HEK293T (cell line): ENCODE measurements at regions not wholly inside any gene's neighbourhood (a gene's known extent, or its start where the extent isn't known, plus 50 kb on each side); places are given as distances from the start of the nearest gene placed in this dataset.

Experiments used
- CTCF ChIA-PET: fragments of 350-600 bp; formaldehyde crosslinking; extraction: SDS; loops from one replicate; lab custom pipeline; 2021; ENCODE audit warnings: antibody characterized with exemption, inconsistent platforms; lab: Yijun Ruan, JAX
- POLR2A ChIA-PET: fragments of 350-600 bp; formaldehyde crosslinking; extraction: SDS; loops from one replicate; lab custom pipeline; 2020; ENCODE audit warnings: antibody characterized with exemption, inconsistent platforms; lab: Yijun Ruan, JAX
- DNase-seq: peaks from one replicate; pipeline ENCODE4 v3.0.0; 2012; ENCODE audit warnings: mixed read lengths; ENCODE audit errors: extremely low spot score
- ARNT ChIP-seq: fragments of 450-650 bp; IDR thresholded peaks from 2 replicates; pipeline ENCODE4 v1.6.1; 2017; ENCODE audit warnings: mild to moderate bottlenecking
- BHLHE40 ChIP-seq: fragments of 450-650 bp; IDR thresholded peaks from 2 replicates; pipeline ENCODE4 v1.6.1; 2016; ENCODE audit warnings: mild to moderate bottlenecking, moderate library complexity, borderline replicate concordance
- CTBP1 ChIP-seq: fragments of 450-650 bp; IDR thresholded peaks from 2 replicates; pipeline ENCODE4 v1.6.1; 2016; ENCODE audit warnings: borderline replicate concordance
- ELF4 ChIP-seq: fragments of 450-650 bp; IDR thresholded peaks from 2 replicates; pipeline ENCODE4 v1.6.1; 2017; ENCODE audit warnings: antibody characterized with exemption
- FOXA1 ChIP-seq: fragments of 450-650 bp; IDR thresholded peaks from 2 replicates; pipeline ENCODE4 v1.6.1; 2016; ENCODE audit warnings: mild to moderate bottlenecking
- FOXK2 ChIP-seq: fragments of 450-650 bp; IDR thresholded peaks from 2 replicates; pipeline ENCODE4 v1.6.1; 2016; ENCODE audit warnings: mild to moderate bottlenecking
- FOXM1 ChIP-seq: fragments of 450-650 bp; IDR thresholded peaks from 2 replicates; pipeline ENCODE4 v1.6.1; 2017; ENCODE audit warnings: mild to moderate bottlenecking, borderline replicate concordance
- HDGF ChIP-seq: fragments of 450-650 bp; IDR thresholded peaks from 2 replicates; pipeline ENCODE4 v1.6.1; 2017; ENCODE audit warnings: antibody characterized with exemption, borderline replicate concordance
- L3MBTL2 ChIP-seq: fragments of 450-650 bp; conservative IDR thresholded peaks from 2 replicates; pipeline ENCODE4 v1.6.1; 2016; ENCODE audit warnings: mild to moderate bottlenecking
- LEF1 ChIP-seq: fragments of 450-650 bp; IDR thresholded peaks from 2 replicates; pipeline ENCODE4 v1.6.1; 2017; ENCODE audit warnings: mild to moderate bottlenecking, borderline replicate concordance
- NFRKB ChIP-seq: fragments of 450-650 bp; IDR thresholded peaks from 2 replicates; pipeline ENCODE4 v1.6.1; 2016; ENCODE audit warnings: mild to moderate bottlenecking, moderate library complexity
- PKNOX1 ChIP-seq: fragments of 450-650 bp; IDR thresholded peaks from 2 replicates; pipeline ENCODE4 v1.6.1; 2016
- SP1 ChIP-seq: fragments of 450-650 bp; IDR thresholded peaks from 2 replicates; pipeline ENCODE4 v1.6.1; 2017
- SUZ12 ChIP-seq: fragments of 450-650 bp; IDR thresholded peaks from 2 replicates; pipeline ENCODE4 v1.6.1; 2016; ENCODE audit warnings: mild to moderate bottlenecking
- TARDBP ChIP-seq: fragments of 450-650 bp; IDR thresholded peaks from 2 replicates; pipeline ENCODE4 v1.6.1; 2016
- ZNF384 ChIP-seq: fragments of 450-650 bp; IDR thresholded peaks from 2 replicates; pipeline ENCODE4 v1.6.1; 2016

DNA sequence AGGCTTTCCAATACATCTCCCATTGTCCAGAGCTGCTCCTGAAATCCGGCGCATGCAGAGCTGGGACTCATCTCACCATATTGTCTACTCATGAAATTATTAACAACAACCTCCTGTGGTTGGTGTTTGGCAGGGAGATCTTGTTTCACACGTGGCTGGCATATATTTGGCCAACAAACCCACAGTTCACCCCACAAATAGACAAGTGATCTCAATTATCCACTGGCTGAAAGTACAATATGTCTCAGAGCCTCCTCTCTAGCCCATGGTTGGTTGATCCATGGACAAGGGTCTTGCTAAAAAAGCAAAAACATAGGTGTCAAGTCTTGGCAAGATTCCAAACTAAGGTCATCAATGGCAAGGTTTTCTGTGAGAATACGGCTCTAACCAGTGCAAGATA, 386.9 kb downstream of the ETS1 start:
- CTCF ChIA-PET: no interaction called here

DNA sequence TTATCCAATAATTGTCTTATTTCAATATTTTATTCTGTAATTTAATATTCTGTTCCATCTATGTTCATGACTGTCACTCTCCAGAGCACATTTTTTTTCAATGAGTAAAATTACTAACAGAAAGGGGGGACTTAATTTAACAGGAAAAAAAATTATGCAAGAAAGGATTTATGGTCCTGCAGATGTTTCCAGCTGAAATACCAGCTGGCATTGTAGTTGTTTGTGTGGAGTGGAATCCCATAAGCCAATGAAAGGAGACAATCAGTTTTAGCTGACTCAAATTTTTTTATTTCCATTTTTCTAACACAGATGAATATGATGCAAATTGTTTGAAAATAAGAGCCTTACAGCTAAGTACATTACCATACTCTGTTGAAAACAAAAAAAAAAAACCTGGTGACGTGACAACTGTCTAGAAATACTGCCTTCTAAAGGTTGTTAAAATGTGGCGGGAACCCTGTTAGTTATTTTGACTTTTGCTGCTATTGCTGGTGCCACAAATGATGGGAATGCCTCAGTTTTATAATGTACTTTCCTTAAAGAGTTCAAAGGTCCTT, 389.1 kb downstream of the ETS1 start:
- TF ChIP-seq FOXK2 (no peak), BHLHE40 (no peak), LEF1 (no peak)
- ChIA-PET POLR2A (no interaction called here), CTCF (no interaction called here)
- no peak for DNase-seq

More for the DNA sequence above, 386.9 kb downstream of the ETS1 start:
- no peak for DNase-seq
- POLR2A ChIA-PET: no interaction called here
- TF ChIP-seq CTBP1: no peak
- TF ChIP-seq NFRKB: no peak
- no peak for TF ChIP-seq FOXM1
- TF ChIP-seq FOXA1: no peak
- TF ChIP-seq HDGF: no peak
- no peak for TF ChIP-seq SP1
- TF ChIP-seq ZNF384: no peak

- no peak for TF ChIP-seq FOXM1
- TF ChIP-seq NFRKB: no peak
- no peak for TF ChIP-seq ARNT
- TF ChIP-seq FOXK2: no peak
- TF ChIP-seq CTBP1: no peak
- no peak for TF ChIP-seq ELF4
- TF ChIP-seq SP1: no peak
- no peak for TF ChIP-seq ZNF384
- no peak for TF ChIP-seq HDGF
- TF ChIP-seq L3MBTL2: no peak
- no peak for TF ChIP-seq TARDBP
- TF ChIP-seq LEF1: no peak
- no peak for TF ChIP-seq BHLHE40
- no peak for TF ChIP-seq FOXA1
- no peak for TF ChIP-seq SUZ12
- TF ChIP-seq PKNOX1: no peak
- CTCF ChIA-PET: no interaction called here
- DNase-seq: no peak
- POLR2A ChIA-PET: no interaction called here
Observed at GRCh38 chr11:128196235-128196634, 391.1 kb downstream of the ETS1 start.

- DNase-seq: no peak
- ChIA-PET CTCF (no interaction called here), POLR2A (no interaction called here)
- TF ChIP-seq HDGF (no peak), NFRKB (no peak)
Observed at GRCh38 chr11:128195756-128196155, 391.6 kb downstream of the ETS1 start.

DNA sequence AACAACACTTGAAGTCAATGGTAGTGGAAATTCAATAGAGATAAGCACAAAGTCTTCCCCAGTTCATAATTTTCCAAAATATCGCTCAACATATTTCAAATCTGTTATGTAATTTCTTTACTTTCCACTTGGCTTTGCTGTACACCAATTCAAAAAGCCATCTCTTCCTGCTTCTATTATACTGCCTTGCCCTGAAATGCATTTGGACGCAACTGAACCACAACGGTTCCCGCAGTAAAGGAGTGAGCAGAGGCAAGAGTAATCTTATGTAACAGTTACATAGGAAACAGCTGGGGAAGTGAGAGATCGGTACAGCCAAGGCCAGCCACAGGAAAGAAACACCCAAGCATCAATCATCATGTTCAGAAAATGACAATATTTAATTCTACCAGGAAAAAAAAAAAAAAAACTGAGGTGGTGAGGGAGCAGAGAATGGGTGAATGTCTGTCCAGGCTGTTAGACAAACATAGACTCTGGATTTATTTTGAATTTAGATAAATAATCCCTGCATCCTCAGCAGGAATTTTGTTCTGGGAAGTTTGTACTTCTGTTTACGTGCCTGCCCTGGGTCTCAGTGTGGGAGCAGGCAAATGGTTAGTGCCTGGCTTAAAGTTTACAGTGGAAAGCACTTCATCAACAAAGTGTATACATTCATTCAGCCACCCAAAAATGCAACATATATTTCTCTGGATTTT, 392.2 kb downstream of the ETS1 start:
- TF ChIP-seq ELF4 (no peak), NFRKB (no peak), SUZ12 (no peak), FOXM1 (no peak), FOXA1 (no peak), LEF1 (no peak), ZNF384 (no peak), CTBP1 (no peak), FOXK2 (no peak), TARDBP (no peak), HDGF (no peak), SP1 (no peak), BHLHE40 (no peak)

GRCh38 chr11:128194216-128194615, 393.1 kb downstream of the ETS1 start:
- TF ChIP-seq ARNT (no peak), SP1 (no peak), PKNOX1 (no peak), ZNF384 (no peak), FOXK2 (no peak), LEF1 (no peak), L3MBTL2 (no peak), NFRKB (no peak), CTBP1 (no peak), TARDBP (no peak), FOXA1 (no peak), BHLHE40 (no peak), HDGF (no peak), SUZ12 (no peak), FOXM1 (no peak), ELF4 (no peak)
- ChIA-PET POLR2A (no interaction called here), CTCF (no interaction called here)
- no peak for DNase-seq

More for the DNA sequence above, 392.2 kb downstream of the ETS1 start:
- ChIA-PET POLR2A (no interaction called here), CTCF (no interaction called here)
- no peak for DNase-seq

GRCh38 chr11:128193615-128194014, 393.7 kb downstream of the ETS1 start:
- POLR2A ChIA-PET: no interaction called here
- no peak for DNase-seq
- TF ChIP-seq NFRKB: no peak
- TF ChIP-seq ARNT: no peak
- TF ChIP-seq PKNOX1: no peak
- TF ChIP-seq FOXM1: no peak
- no peak for TF ChIP-seq HDGF
- no peak for TF ChIP-seq CTBP1
- TF ChIP-seq TARDBP: no peak
- TF ChIP-seq FOXA1: no peak
- no peak for TF ChIP-seq ZNF384
- TF ChIP-seq SP1: no peak
- no peak for TF ChIP-seq BHLHE40
- no peak for TF ChIP-seq ELF4
- no peak for TF ChIP-seq LEF1
- TF ChIP-seq SUZ12: no peak
- no peak for TF ChIP-seq FOXK2
- no peak for TF ChIP-seq L3MBTL2
- CTCF ChIA-PET: no interaction called here
